ENCODE measurements at regions not wholly inside any gene's neighbourhood (a gene's known extent, or its start where the extent isn't known, plus 50 kb on each side); places are given as distances from the start of the nearest gene placed in this dataset.

DNA sequence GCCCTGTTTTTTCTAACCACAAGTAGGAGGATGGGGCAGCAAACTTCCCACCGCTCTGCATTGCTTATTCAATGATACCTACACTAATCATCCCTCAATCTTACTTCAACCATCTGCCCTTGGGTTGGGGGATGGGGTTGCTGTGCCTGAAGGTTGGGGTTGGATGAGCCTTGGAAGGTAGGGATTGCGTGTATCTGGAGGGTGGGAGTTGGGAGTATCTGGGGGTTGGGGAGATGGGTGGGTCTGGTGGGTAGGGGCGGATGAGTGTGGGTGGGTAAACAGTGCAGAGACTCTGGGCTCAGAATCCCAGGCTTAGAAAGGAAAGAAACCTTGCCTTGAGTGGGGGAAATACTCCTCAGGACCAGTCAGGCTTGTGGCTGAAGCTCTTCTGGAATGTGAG, 467.4 kb downstream of the DIRAS2 start:
- Histone ChIP-seq H3K9me2 (replicated peaks; ENCODE audit: insufficient read depth, low read length) (no peaks in the 10 kb centered on the region), H3K4me3 (ENCODE audit: low read length) (no peak overlapping the region), H3K79me2 (ENCODE audit: low read length) (no peaks in the 10 kb centered on the region), H2AFZ (ENCODE audit: low read length) (no peak overlapping the region), H3K36me3 (replicated peaks; ENCODE audit: insufficient read depth, low read length) (no peaks in the 10 kb centered on the region), H4K20me1 (ENCODE audit: insufficient read depth, low read length) (no peaks in the 10 kb centered on the region), H3F3A (ENCODE audit: insufficient read depth, low read length) (no peaks in the 10 kb centered on the region), H3K4me2 (ENCODE audit: low read depth, low read length) (no peak overlapping the region), H3K4me1 (ENCODE audit: low read length) (peaks cover 6% of the 10 kb centered on the region; the same call in 1 of the 2 replicates), H3K9me3 (replicated peaks; ENCODE audit: insufficient read depth, low read length) (no peaks in the 10 kb centered on the region), H3K27ac (ENCODE audit: low read length) (no peak overlapping the region), H3K9ac (ENCODE audit: low read length) (no peak overlapping the region), H3K27me3 (replicated peaks; ENCODE audit: insufficient read depth, low read length) (no peaks in the 10 kb centered on the region)
- TF ChIP-seq EZH2 (optimal IDR thresholded peaks at IDR 0.05; ENCODE audit: low read depth, low read length): no peak
- no peak for TF ChIP-seq EZH2phosphoT487 (IDR thresholded peaks at IDR 0.05; ENCODE audit: low read length)
- TF ChIP-seq, protein P1, sequence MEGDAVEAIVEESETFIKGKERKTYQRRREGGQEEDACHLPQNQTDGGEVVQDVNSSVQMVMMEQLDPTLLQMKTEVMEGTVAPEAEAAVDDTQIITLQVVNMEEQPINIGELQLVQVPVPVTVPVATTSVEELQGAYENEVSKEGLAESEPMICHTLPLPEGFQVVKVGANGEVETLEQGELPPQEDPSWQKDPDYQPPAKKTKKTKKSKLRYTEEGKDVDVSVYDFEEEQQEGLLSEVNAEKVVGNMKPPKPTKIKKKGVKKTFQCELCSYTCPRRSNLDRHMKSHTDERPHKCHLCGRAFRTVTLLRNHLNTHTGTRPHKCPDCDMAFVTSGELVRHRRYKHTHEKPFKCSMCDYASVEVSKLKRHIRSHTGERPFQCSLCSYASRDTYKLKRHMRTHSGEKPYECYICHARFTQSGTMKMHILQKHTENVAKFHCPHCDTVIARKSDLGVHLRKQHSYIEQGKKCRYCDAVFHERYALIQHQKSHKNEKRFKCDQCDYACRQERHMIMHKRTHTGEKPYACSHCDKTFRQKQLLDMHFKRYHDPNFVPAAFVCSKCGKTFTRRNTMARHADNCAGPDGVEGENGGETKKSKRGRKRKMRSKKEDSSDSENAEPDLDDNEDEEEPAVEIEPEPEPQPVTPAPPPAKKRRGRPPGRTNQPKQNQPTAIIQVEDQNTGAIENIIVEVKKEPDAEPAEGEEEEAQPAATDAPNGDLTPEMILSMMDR (IDR thresholded peaks at IDR 0.05; ENCODE audit: low read length): no peak
- no peak for DNase-seq

DNA sequence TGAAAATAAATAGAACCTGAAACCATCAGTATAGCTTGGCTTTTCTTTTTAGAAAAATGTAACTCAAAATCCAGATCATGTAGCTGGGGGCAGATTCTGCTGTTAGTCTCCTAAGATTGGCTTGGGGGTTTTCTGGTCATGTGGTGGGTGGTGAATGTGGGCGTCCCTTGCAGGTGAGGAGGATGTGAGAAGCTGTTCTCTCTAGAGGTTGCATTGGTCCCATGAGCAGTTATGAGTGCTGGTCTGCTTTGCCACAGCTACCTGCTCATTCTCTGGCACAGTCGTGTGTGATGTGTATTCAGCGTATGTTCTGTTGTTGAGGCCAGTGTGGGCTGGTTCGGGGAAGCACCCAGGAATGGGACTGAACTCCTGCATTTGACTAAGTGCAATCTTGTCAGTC, 466.8 kb downstream of the DIRAS2 start:
- no peak for TF ChIP-seq EZH2 (optimal IDR thresholded peaks at IDR 0.05; ENCODE audit: low read depth, low read length)
- TF ChIP-seq, protein P1 (IDR thresholded peaks at IDR 0.05; ENCODE audit: low read length): no peak
- no peak for TF ChIP-seq EZH2phosphoT487 (IDR thresholded peaks at IDR 0.05; ENCODE audit: low read length)

DNA sequence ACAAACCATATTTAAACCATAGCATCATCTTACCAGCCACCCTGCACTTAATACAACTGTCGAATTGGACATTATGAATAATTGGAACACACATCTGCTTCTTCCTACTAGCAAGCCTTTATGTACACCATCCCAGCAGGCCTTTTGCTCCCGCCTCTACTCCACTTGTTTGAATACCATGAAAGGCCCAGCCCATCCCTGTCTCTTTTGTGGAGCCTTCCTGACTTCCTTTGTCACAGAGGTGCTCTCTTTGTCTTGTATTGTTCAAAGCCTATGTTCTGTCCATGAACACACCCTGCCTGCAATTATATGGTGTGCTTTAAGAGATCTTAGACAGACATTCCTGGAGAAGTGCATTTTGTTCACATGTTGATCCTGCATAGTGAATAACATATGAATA, 465.7 kb downstream of the DIRAS2 start:
- TF ChIP-seq, protein P1 (IDR thresholded peaks at IDR 0.05; ENCODE audit: low read length): no peak
- no peak for TF ChIP-seq EZH2phosphoT487 (IDR thresholded peaks at IDR 0.05; ENCODE audit: low read length)
- TF ChIP-seq EZH2 (optimal IDR thresholded peaks at IDR 0.05; ENCODE audit: low read depth, low read length): no peak
- H3K9me2 ChIP-seq (replicated peaks; ENCODE audit: insufficient read depth, low read length): no peaks in the 10 kb centered on the region
- DNase-seq: no peak

More for the DNA sequence above, 466.8 kb downstream of the DIRAS2 start:
- no peaks in the 10 kb centered on the region for H4K20me1 ChIP-seq (ENCODE audit: insufficient read depth, low read length)
- DNase-seq: no peak
- no peak overlapping the region for H3K4me2 ChIP-seq (ENCODE audit: low read depth, low read length)
- no peaks in the 10 kb centered on the region for H3K9me2 ChIP-seq (replicated peaks; ENCODE audit: insufficient read depth, low read length)
- no peaks in the 10 kb centered on the region for H3K36me3 ChIP-seq (replicated peaks; ENCODE audit: insufficient read depth, low read length)
- no peak overlapping the region for H2AFZ ChIP-seq (ENCODE audit: low read length)
- H3F3A ChIP-seq (ENCODE audit: insufficient read depth, low read length): no peaks in the 10 kb centered on the region
- no peak overlapping the region for H3K27ac ChIP-seq (ENCODE audit: low read length)
- no peaks in the 10 kb centered on the region for H3K9me3 ChIP-seq (replicated peaks; ENCODE audit: insufficient read depth, low read length)
- H3K9ac ChIP-seq (ENCODE audit: low read length): no peak overlapping the region
- H3K27me3 ChIP-seq (replicated peaks; ENCODE audit: insufficient read depth, low read length): no peaks in the 10 kb centered on the region
- H3K4me1 ChIP-seq (ENCODE audit: low read length): peaks cover 6% of the 10 kb centered on the region; the same call in 1 of the 2 replicates
- H3K4me3 ChIP-seq (ENCODE audit: low read length): no peak overlapping the region
- no peaks in the 10 kb centered on the region for H3K79me2 ChIP-seq (ENCODE audit: low read length)

More for the DNA sequence above, 465.7 kb downstream of the DIRAS2 start:
- no peaks in the 10 kb centered on the region for H4K20me1 ChIP-seq (ENCODE audit: insufficient read depth, low read length)
- no peak overlapping the region for H3K27ac ChIP-seq (ENCODE audit: low read length)
- H2AFZ ChIP-seq (ENCODE audit: low read length): no peak overlapping the region
- H3K9ac ChIP-seq (ENCODE audit: low read length): no peak overlapping the region
- no peak overlapping the region for H3K4me2 ChIP-seq (ENCODE audit: low read depth, low read length)
- H3K79me2 ChIP-seq (ENCODE audit: low read length): no peaks in the 10 kb centered on the region
- H3F3A ChIP-seq (ENCODE audit: insufficient read depth, low read length): no peaks in the 10 kb centered on the region
- no peak overlapping the region for H3K4me3 ChIP-seq (ENCODE audit: low read length)
- H3K4me1 ChIP-seq (ENCODE audit: low read length): peaks cover 6% of the 10 kb centered on the region; the same call in 1 of the 2 replicates
- no peaks in the 10 kb centered on the region for H3K27me3 ChIP-seq (replicated peaks; ENCODE audit: insufficient read depth, low read length)
- H3K36me3 ChIP-seq (replicated peaks; ENCODE audit: insufficient read depth, low read length): no peaks in the 10 kb centered on the region
- no peaks in the 10 kb centered on the region for H3K9me3 ChIP-seq (replicated peaks; ENCODE audit: insufficient read depth, low read length)
